DMS53 (cell line): ENCODE measurements at regions not wholly inside any gene's neighbourhood (a gene's known extent, or its start where the extent isn't known, plus 50 kb on each side); places are given as distances from the start of the nearest gene placed in this dataset.
"Not testable (repeated sequence)": the region's sequence is repeated elsewhere in the genome, so short reads cannot be mapped to it uniquely, and the experiment has no call there.

Experiments used
- DNase-seq: peaks from one replicate; lab custom pipeline; 2025; lab: John Stamatoyannopoulos, UW

GRCh38 chr7:9711259-9711918 lies 1262.3 kb upstream of the PHF14 start:
- no peak for DNase-seq

DNA sequence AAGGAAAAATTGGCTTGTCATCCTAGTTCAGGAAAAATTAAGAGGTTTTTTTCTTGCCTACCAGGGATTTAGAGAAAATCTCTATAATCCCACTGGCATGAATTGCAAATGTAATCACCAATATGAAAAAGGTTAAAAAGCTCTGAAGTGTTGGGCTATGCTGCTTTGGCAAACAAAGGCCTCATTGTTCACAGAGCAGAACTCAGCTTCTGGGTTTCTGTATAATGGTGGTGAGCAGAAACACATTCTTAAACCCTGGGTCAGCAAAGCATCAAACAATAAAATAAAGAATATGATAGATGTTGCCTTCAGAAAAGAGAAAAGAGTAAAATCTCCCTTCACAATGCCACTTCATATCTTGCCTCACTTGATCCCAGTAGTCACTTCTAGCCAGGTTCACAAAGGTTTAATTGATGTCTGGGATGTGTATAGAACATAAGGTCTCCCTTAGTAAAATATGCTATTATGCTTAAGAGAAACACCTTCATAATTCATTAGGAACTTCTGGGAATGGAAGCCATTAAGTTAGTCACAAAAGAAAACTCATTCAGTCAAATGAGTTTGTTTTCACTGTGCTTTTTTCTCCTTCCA lies 1255.5 kb upstream of the PHF14 start:
- peak; percentile 39 for DNase-seq

DNA sequence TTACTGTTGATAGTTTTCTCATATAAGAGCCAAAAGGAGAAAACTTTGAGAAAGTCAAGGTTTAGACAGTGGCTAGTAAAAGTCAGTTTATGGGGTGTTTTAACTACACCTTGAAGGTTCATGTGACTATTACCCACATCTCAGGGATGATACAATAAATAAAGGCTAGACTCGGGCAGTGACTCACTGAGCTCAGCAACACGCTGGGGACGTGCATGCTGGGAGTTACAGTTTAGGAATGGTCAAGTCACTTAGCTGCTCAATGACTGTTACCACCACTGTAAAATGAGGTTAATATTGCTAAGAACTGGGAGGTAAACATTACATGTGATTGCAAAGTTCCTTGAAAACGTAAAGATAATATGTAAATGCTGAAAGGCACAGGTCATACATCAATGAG lies 1254.4 kb upstream of the PHF14 start:
- no peak for DNase-seq

DNA sequence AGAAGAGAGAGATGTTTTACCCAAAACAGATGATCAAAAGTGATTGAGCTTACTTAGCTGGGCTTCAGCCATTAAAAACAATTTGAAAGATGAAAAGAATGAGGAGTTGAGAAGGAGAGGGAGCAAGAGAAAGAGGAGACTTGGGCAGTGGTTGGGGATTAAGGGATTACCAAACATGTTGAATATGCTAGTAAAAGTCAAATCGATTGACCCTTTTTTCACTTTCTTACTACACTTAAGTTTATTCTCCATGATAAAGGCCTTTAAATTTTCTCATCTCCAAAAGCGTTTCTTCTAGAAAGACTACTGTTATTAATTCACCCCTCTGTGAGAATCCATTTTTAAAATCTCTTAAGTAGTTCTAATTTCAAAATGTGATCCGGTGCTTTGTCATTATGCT lies 1254.0 kb upstream of the PHF14 start:
- DNase-seq, result no peak

DNA sequence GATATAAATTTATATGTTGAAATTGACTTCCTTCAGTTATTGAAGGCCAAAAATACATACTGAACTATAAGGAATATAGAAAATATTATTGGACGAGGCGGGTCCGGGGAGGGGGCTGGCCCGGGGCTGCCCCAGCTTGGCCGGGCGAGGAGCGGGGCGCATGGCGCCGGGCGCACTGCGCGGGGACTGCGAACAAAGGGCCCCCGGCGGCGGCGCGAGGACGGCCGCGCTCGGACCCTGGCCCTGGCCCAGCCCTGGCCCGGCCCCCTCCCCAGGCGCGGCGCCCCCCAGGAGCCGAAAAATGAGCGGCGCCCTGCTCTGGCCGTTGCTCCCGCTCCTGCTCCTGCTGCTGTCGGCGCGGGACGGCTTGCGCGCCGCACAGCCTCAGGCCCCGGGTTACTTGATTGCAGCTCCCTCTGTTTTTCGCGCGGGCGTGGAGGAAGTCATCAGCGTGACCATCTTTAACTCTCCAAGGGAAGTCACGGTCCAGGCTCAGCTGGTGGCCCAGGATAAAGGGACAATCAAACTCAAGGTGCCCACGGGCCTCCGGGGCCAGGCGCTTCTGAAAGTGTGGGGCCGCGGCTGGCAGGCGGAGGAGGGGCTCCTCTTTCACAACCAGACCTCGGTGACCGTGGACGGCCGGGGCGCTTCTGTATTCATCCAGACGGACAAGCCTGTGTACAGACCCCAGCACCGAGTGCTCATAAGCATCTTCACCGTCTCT lies 1247.6 kb upstream of the PHF14 start:
- not testable (repeated sequence) for DNase-seq

DNA sequence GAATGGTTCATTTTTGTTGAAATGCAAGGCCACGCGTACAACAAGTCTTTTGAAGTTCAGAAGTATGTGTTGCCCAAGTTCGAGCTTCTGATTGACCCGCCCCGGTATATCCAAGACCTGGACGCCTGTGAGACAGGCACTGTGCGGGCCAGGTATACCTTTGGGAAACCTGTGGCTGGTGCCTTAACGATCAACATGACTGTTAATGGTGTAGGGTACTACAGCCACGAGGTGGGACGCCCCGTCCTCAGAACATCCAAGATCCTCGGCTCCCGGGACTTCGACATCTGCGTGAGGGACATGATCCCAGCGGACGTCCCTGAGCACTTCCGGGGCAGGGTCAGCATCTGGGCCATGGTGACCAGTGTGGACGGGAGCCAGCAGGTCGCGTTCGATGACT lies 1246.9 kb upstream of the PHF14 start:
- DNase-seq, result not testable (repeated sequence)

DNA sequence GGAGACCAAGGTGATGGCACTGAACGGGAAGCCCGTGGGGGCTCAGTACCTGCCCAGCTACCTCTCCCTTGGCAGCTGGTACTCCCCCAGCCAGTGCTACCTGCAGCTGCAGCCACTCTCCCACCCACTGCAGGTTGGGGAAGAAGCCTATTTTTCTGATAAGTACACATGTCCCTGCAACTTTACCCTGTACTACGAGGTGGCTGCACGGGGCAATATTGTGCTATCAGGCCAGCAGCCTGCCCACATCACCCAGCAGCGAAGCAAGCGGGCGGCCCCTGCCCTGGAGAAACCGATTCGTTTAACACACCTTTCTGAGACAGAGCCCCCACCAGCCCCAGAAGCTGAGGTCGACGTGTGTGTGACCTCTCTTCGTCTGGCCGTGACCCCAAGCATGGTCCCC lies 1246.2 kb upstream of the PHF14 start:
- DNase-seq, result not testable (repeated sequence)

- not testable (repeated sequence) for DNase-seq
Measured at GRCh38 chr7:9728014-9728657, 1245.5 kb upstream of the PHF14 start.

DNA sequence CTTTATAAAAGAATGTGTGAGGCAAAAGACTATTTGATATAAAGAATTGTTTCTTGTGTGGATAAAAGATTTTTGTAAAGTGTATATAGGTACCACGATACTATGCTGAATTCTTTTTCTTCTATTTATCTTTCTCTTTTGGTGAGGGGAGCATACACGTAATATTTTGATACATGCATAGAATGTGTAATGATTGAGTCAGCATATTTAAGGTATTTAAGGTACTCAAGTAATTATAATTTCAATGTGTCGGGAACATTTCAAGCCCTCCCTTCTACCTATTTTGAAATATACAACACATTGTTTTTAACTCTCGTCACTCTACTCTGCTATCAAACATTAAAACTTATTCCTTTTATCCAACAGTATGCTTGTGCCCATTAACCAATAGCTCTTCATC lies 1221.6 kb upstream of the PHF14 start:
- DNase-seq, result no peak

- no peak for DNase-seq
Measured at GRCh38 chr7:9761224-9761623, 1212.4 kb upstream of the PHF14 start.

DNA sequence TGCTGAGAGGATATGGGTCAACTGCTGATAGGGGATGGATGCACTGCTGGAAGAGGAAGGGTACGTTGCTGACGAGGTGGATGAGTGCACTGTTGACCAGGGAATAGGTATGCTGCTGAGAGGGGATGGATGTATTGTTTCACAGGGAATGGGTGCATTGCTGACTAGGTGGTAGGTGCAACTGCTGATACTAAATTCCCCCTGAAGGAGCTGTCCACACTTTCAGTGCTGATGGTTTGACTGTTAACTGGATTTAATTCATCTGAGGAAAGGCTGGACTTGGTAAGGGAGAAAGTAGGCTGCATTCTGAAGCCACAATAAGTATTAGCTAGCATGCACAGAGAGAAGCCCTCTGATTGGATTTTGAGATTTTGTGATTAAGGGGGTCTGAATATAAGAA lies 1196.8 kb upstream of the PHF14 start:
- no peak for DNase-seq

DNA sequence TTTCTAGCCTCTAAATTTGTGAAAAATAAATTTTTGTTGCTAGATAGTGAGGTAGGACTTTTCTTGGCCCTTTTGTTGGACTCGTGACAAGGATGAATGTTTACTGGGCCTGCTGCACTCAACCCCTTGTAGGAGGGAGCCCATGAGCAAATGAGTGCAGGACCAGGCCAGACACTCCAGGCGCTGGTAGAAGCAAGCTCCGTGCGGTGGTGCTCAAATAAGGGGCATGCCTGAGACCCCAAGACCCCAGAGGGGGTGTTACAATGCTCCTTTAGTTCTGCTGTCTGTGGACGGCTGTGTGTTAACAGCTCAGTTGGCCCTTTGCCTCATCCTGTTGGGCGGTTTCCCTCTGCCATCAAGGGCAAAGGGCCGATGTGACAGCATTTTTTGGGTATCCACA lies 1195.3 kb upstream of the PHF14 start:
- DNase-seq, result no peak

DNA sequence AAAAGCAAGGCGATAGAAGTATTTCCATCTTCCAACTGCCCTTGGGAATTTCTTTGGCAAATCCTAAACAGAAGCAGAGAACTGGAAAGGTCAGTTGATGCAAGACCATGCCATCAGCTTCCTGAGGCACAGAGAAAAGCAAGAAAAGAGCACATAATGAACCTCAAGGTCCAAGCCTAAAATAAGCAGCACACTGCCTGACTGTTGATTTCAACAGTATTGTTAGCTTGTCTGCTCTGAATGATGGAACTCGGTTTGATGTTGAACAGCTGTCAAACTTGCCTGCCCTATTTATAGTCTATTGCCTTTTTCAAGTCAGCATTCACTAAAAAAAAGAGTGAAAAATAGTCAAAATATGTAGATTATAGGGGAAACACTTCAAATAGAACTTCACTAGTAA lies 1192.0 kb upstream of the PHF14 start:
- no peak for DNase-seq

DNA sequence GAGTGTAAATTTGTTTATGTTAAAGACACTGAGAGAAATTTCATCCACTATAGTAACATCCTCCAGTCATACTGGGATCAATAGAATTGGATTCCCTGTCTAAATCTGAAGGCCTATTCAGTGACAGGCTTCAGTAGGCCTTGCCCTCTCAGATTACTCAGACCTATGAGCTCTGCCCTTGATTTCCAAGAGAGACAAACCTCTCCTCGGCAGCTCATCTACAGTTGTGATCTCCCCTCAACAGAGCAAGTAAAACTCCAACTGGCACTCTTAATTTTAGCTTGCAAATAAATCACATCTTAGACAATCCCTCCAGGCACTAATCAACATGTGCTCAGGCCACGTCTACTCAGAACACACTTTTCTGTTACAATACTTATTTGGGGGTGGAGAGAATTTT lies 1191.4 kb upstream of the PHF14 start:
- DNase-seq, result no peak

- no peak for DNase-seq
Measured at GRCh38 chr7:9785211-9785610, 1188.5 kb upstream of the PHF14 start.

GRCh38 chr7:9796241-9796640 lies 1177.4 kb upstream of the PHF14 start:
- peak; percentile 40 for DNase-seq

GRCh38 chr7:9822458-9823290 lies 1151.0 kb upstream of the PHF14 start:
- no peak for DNase-seq

- peak; percentile 87 for DNase-seq
Measured at GRCh38 chr7:9835199-9835598, 1138.5 kb upstream of the PHF14 start.

DNA sequence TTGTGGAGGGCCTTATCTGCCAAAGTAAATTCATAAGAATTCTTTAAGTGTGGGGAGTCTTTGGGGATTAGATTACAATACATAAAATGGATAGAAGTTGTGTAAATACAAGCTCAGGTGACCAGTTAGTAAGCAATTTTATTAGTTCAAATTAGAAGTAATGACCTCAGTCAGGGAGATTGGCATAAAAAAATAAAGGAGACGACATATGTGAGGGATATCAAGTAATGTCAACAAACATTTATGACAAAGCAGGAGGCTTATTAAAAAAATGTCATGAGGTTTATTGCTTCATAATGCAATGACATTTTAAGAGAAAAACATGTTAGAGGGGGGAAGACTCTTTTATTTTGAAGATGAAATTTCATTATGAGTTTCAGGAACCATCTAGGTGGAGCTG lies 1137.0 kb upstream of the PHF14 start:
- no peak for DNase-seq

GRCh38 chr7:9842301-9842700 lies 1131.4 kb upstream of the PHF14 start:
- no peak for DNase-seq

- no peak for DNase-seq
Measured at GRCh38 chr7:9846902-9847301, 1126.8 kb upstream of the PHF14 start.

DNA sequence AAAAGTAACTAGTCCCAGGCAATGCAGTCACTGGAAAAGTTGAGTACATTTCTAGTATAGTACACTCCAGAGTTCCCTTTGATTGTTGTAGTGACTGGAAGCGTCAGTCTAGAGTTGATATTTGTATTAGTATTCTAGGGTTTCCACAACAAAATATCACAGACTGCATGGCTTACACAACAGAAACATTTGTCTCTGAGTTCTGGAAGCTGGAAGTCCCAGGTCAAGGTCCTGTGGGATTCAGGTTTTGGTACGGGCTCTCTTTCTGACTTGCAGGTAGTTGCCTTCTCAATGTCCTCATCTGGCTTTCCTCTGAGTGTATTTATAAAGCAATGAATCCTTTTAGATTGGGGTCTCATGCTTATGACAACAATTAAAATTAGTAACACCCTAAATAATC lies 1119.1 kb upstream of the PHF14 start:
- no peak for DNase-seq
